Naive thymus-derived CD4-positive, alpha-beta T cell (primary cell): ENCODE measurements at regions not wholly inside any gene's neighbourhood (a gene's known extent, or its start where the extent isn't known, plus 50 kb on each side); places are given as distances from the start of the nearest gene placed in this dataset.

ENCODE experiments used
- ATAC-seq: fragments of 150-1000 bp; cut with Tn5 transposase; 2 replicates; pipeline ENCODE4 v1.10.0; 2021; ENCODE audit warnings: mild to moderate bottlenecking, moderate library complexity
- CTCF ChIA-PET: fragments of 350-600 bp; sonication (Branson Sonifier 250); formaldehyde crosslinking; loops from one replicate; lab custom pipeline; 2021; ENCODE audit warnings: antibody characterized with exemption; lab: Charles Lee
- POLR2A ChIA-PET: fragments of 350-600 bp; sonication (Branson Sonifier 250); formaldehyde crosslinking; loops from one replicate; lab custom pipeline; 2021; ENCODE audit warnings: antibody characterized with exemption, inconsistent platforms; lab: Charles Lee
- DNase-seq, 9 donors: peaks; one replicate each; pipeline versions ENCODE4 v3.0.0 to v3.0.0-alpha.2; 2020 to 2022; ENCODE audit warnings: mixed read lengths in 1 of 9
- H3K27ac ChIP-seq: one replicate; pipeline ENCODE4 v1.7.0; 2013; ENCODE audit warnings: mild to moderate bottlenecking, low read depth, low read length, moderate library complexity
- H3K27me3 ChIP-seq, 2 donors: one replicate each; pipeline ENCODE4 v1.7.0; 2013; ENCODE audit warnings: low read length in 2 of 2, mild to moderate bottlenecking in 2 of 2, moderate library complexity in 2 of 2; ENCODE audit not compliant: control insufficient read depth in 2 of 2, insufficient read depth in 2 of 2
- H3K36me3 ChIP-seq, 3 experiments: 1 replicate in 2 of 3; 2 replicates in 1 of 3; pipeline ENCODE4 v1.7.0; 2013; ENCODE audit warnings: low read length in 3 of 3, mild to moderate bottlenecking in 3 of 3, moderate library complexity in 1 of 3; ENCODE audit not compliant: insufficient read depth in 3 of 3, control insufficient read depth in 2 of 3
- H3K4me1 ChIP-seq, 2 donors: one replicate each; pipeline ENCODE4 v1.7.0; 2013; ENCODE audit warnings: low read length in 2 of 2, mild to moderate bottlenecking in 2 of 2, moderate library complexity in 1 of 2; ENCODE audit not compliant: control insufficient read depth in 2 of 2, insufficient read depth in 2 of 2
- H3K4me3 ChIP-seq: 2 replicates; pipeline ENCODE4 v1.7.0; 2013; ENCODE audit warnings: mild to moderate bottlenecking, low read length
- H3K9me3 ChIP-seq, 3 experiments: 1 replicate in 2 of 3; 2 replicates in 1 of 3; pipeline ENCODE4 v1.7.0; 2013; ENCODE audit warnings: low read length in 3 of 3; ENCODE audit not compliant: control insufficient read depth in 2 of 3
- H3K27ac Mint-ChIP-seq, 9 donors: one replicate each; pipeline ENCODE4 v1.8.0; 2020 to 2022; ENCODE audit warnings: mixed read lengths in 9 of 9, mild to moderate bottlenecking in 8 of 9, moderate library complexity in 5 of 9, inconsistent platforms in 2 of 9
- H3K27me3 Mint-ChIP-seq, 5 donors: one replicate each; pipeline ENCODE4 v1.8.0; 2021 to 2022; ENCODE audit warnings: mixed read lengths in 5 of 5, mild to moderate bottlenecking in 1 of 5
- H3K36me3 Mint-ChIP-seq, 5 donors: one replicate each; pipeline ENCODE4 v1.8.0; 2020 to 2022; ENCODE audit warnings: mixed read lengths in 5 of 5, mild to moderate bottlenecking in 3 of 5, inconsistent platforms in 1 of 5
- H3K4me1 Mint-ChIP-seq, 7 donors: one replicate each; pipeline ENCODE4 v1.8.0; 2020 to 2022; ENCODE audit warnings: mixed read lengths in 7 of 7, mild to moderate bottlenecking in 3 of 7, inconsistent platforms in 1 of 7
- H3K4me3 Mint-ChIP-seq, 10 donors: one replicate each; pipeline ENCODE4 v1.8.0; 2020 to 2022; ENCODE audit warnings: mild to moderate bottlenecking in 10 of 10, mixed read lengths in 10 of 10, moderate library complexity in 6 of 10, inconsistent platforms in 2 of 10
- H3K9me3 Mint-ChIP-seq, 11 donors: one replicate each; pipeline ENCODE4 v1.8.0; 2020 to 2022; ENCODE audit warnings: mixed read lengths in 11 of 11, mild to moderate bottlenecking in 4 of 11, inconsistent platforms in 1 of 11, moderate library complexity in 1 of 11
- intact Hi-C, 2 donors: fragments of 100-400 bp; cut with micrococcal nuclease; formaldehyde crosslinking; loops; one replicate each; pipeline ENCODE4 v1.15.1; 2023

- ATAC-seq (no peak), DNase-seq (no peak)
- Histone ChIP-seq H3K27me3 (no peaks in the 10 kb centered on the region), H3K27ac (no peak overlapping the region), H3K9me3 (no peaks in the 10 kb centered on the region), H3K4me3 (no peak overlapping the region), H3K4me1 (no peaks in the 10 kb centered on the region), H3K36me3 (no peaks in the 10 kb centered on the region)
- CTCF ChIA-PET = no interaction called here
- H3K4me3 Mint-ChIP-seq = no peak overlapping the region
- no peaks in the 10 kb centered on the region for H3K36me3 Mint-ChIP-seq
- H3K9me3 Mint-ChIP-seq = peaks cover 0 to 16% (median 1%) of the 10 kb centered on the region in 11 donors
- POLR2A ChIA-PET = no interaction called here
- H3K27me3 Mint-ChIP-seq = no peaks in the 10 kb centered on the region
- H3K27ac Mint-ChIP-seq = no peak overlapping the region
- peaks cover 0 to 2% (median 0%) of the 10 kb centered on the region in 7 donors for H3K4me1 Mint-ChIP-seq
- intact Hi-C loops = no loop called here
These were observed 469.5 kb upstream of the FAM241A start for GRCh38 chr4:111675746-111676145.

- Mint-ChIP-seq H3K4me3 (no peak overlapping the region), H3K36me3 (no peaks in the 10 kb centered on the region), H3K4me1 (peaks cover 0 to 2% (median 0%) of the 10 kb centered on the region in 7 donors), H3K9me3 (peaks cover 0 to 16% (median 1%) of the 10 kb centered on the region in 11 donors), H3K27ac (no peak overlapping the region), H3K27me3 (no peaks in the 10 kb centered on the region)
- DNase-seq (no peak), ATAC-seq (no peak)
- ChIA-PET CTCF (no interaction called here), POLR2A (no interaction called here)
- Histone ChIP-seq H3K4me3 (no peak overlapping the region), H3K4me1 (no peaks in the 10 kb centered on the region), H3K36me3 (no peaks in the 10 kb centered on the region), H3K27me3 (no peaks in the 10 kb centered on the region), H3K27ac (no peak overlapping the region), H3K9me3 (no peaks in the 10 kb centered on the region)
- intact Hi-C loops = no loop called here
These were observed 468.7 kb upstream of the FAM241A start for GRCh38 chr4:111676533-111676932.

- ATAC-seq (no peak), DNase-seq (no peak)
- no peak overlapping the region for H3K27ac ChIP-seq
- Mint-ChIP-seq H3K9me3 (peaks cover 0 to 6% (median 1%) of the 10 kb centered on the region in 11 donors), H3K36me3 (no peaks in the 10 kb centered on the region), H3K27me3 (no peaks in the 10 kb centered on the region), H3K4me3 (no peak overlapping the region), H3K27ac (no peak overlapping the region), H3K4me1 (no peaks in the 10 kb centered on the region)
- H3K4me3 ChIP-seq = no peak overlapping the region
- POLR2A ChIA-PET = no interaction called here
- no peaks in the 10 kb centered on the region for H3K9me3 ChIP-seq
- intact Hi-C loops = no loop called here
- no peaks in the 10 kb centered on the region for H3K4me1 ChIP-seq
- H3K27me3 ChIP-seq = no peaks in the 10 kb centered on the region
- CTCF ChIA-PET = no interaction called here
- no peaks in the 10 kb centered on the region for H3K36me3 ChIP-seq
These were observed 466.8 kb upstream of the FAM241A start for GRCh38 chr4:111678479-111678878.

GRCh38 chr4:111678908-111679307 lies 466.3 kb upstream of the FAM241A start:
- Histone ChIP-seq H3K27ac (no peak overlapping the region), H3K9me3 (no peaks in the 10 kb centered on the region), H3K27me3 (no peaks in the 10 kb centered on the region), H3K4me3 (no peak overlapping the region), H3K36me3 (no peaks in the 10 kb centered on the region), H3K4me1 (no peaks in the 10 kb centered on the region)
- Mint-ChIP-seq H3K4me1 (no peaks in the 10 kb centered on the region), H3K9me3 (peaks cover 0 to 8% (median 2%) of the 10 kb centered on the region in 11 donors), H3K4me3 (no peak overlapping the region), H3K36me3 (no peaks in the 10 kb centered on the region), H3K27me3 (no peaks in the 10 kb centered on the region), H3K27ac (no peak overlapping the region)
- no peak for ATAC-seq
- CTCF ChIA-PET = no interaction called here
- POLR2A ChIA-PET = no interaction called here
- intact Hi-C loops = no loop called here
- no peak for DNase-seq

- ChIA-PET CTCF (no interaction called here), POLR2A (no interaction called here)
- H3K27me3 Mint-ChIP-seq = no peaks in the 10 kb centered on the region
- H3K27ac ChIP-seq = no peak overlapping the region
- no peaks in the 10 kb centered on the region for H3K4me1 Mint-ChIP-seq
- no peak overlapping the region for H3K4me3 ChIP-seq
- H3K36me3 Mint-ChIP-seq = no peaks in the 10 kb centered on the region
- no peaks in the 10 kb centered on the region for H3K9me3 ChIP-seq
- no peaks in the 10 kb centered on the region for H3K27me3 ChIP-seq
- intact Hi-C loops = no loop called here
- ATAC-seq (no peak), DNase-seq (no peak)
- no peak overlapping the region for H3K27ac Mint-ChIP-seq
- H3K4me1 ChIP-seq = no peaks in the 10 kb centered on the region
- peaks cover 0 to 11% (median 4%) of the 10 kb centered on the region in 11 donors for H3K9me3 Mint-ChIP-seq
- no peaks in the 10 kb centered on the region for H3K36me3 ChIP-seq
- no peak overlapping the region for H3K4me3 Mint-ChIP-seq
These were observed 464.0 kb upstream of the FAM241A start for GRCh38 chr4:111681270-111681669.

GRCh38 chr4:111681751-111682150 lies 463.5 kb upstream of the FAM241A start:
- ChIA-PET POLR2A (no interaction called here), CTCF (no interaction called here)
- Histone ChIP-seq H3K4me1 (no peaks in the 10 kb centered on the region), H3K27me3 (no peaks in the 10 kb centered on the region), H3K36me3 (no peaks in the 10 kb centered on the region), H3K9me3 (no peaks in the 10 kb centered on the region), H3K4me3 (no peak overlapping the region), H3K27ac (no peak overlapping the region)
- no peak for ATAC-seq
- H3K27me3 Mint-ChIP-seq = no peaks in the 10 kb centered on the region
- H3K27ac Mint-ChIP-seq = no peak overlapping the region
- intact Hi-C loops = no loop called here
- no peak overlapping the region for H3K4me3 Mint-ChIP-seq
- DNase-seq = no peak
- H3K9me3 Mint-ChIP-seq = peaks cover 0 to 11% (median 4%) of the 10 kb centered on the region in 11 donors
- no peaks in the 10 kb centered on the region for H3K4me1 Mint-ChIP-seq
- H3K36me3 Mint-ChIP-seq = no peaks in the 10 kb centered on the region

GRCh38 chr4:111685205-111685604 lies 460.0 kb upstream of the FAM241A start:
- Histone ChIP-seq H3K36me3 (no peaks in the 10 kb centered on the region), H3K9me3 (no peaks in the 10 kb centered on the region), H3K27me3 (no peaks in the 10 kb centered on the region), H3K4me3 (no peak overlapping the region), H3K4me1 (no peaks in the 10 kb centered on the region), H3K27ac (no peak overlapping the region)
- Mint-ChIP-seq H3K36me3 (no peaks in the 10 kb centered on the region), H3K27ac (no peak overlapping the region), H3K4me1 (no peaks in the 10 kb centered on the region), H3K27me3 (no peaks in the 10 kb centered on the region), H3K4me3 (no peak overlapping the region), H3K9me3 (peaks cover 0 to 7% (median 3%) of the 10 kb centered on the region in 11 donors)
- intact Hi-C loops = no loop called here
- ChIA-PET POLR2A (no interaction called here), CTCF (no interaction called here)
- ATAC-seq (no peak), DNase-seq (no peak)
